ENCODE measurements at regions not wholly inside any gene's neighbourhood (a gene's known extent, or its start where the extent isn't known, plus 50 kb on each side); places are given as distances from the start of the nearest gene placed in this dataset.

- Histone ChIP-seq H3K9me3 (ENCODE audit: control insufficient read depth, low read length) (no peaks in the 10 kb centered on the region), H3K27me3 (ENCODE audit: control insufficient read depth, insufficient read depth, low read length, poor library complexity, severe bottlenecking) (no peaks in the 10 kb centered on the region), H3K4me3 (ENCODE audit: low read length) (no peak overlapping the region), H3K4me1 (ENCODE audit: control insufficient read depth, insufficient read depth, low read length) (no peaks in the 10 kb centered on the region), H3K9ac (ENCODE audit: extremely low read depth, low read length, poor library complexity, severe bottlenecking) (no peak overlapping the region), H3K27ac (ENCODE audit: low read depth, low read length) (no peak overlapping the region), H3K36me3 (ENCODE audit: control insufficient read depth, insufficient read depth, low read length) (no peaks in the 10 kb centered on the region)
- DNase-seq = no peak
- Mint-ChIP-seq H3K36me3 (ENCODE audit: low read depth) (no peaks in the 10 kb centered on the region), H3K27me3 (ENCODE audit: insufficient read depth) (no peaks in the 10 kb centered on the region), H3K4me3 (no peak overlapping the region), H3K9me3 (no peaks in the 10 kb centered on the region), H3K4me1 (no peaks in the 10 kb centered on the region), H3K27ac (no peak overlapping the region)
- TF ChIP-seq CTCF (conservative IDR thresholded peaks at IDR 0.05) = no peak
- 76 to 87% methylated on average over 7 to 9 of the region's 9 CpGs for WGBS, 2 experiments (ENCODE audit: insufficient coverage in 1 of 2, insufficient read length in 1 of 2)
Measured at GRCh38 chr15:61798631-61799030, 261.6 kb downstream of the VPS13C start.

- DNase-seq = no peak
- Histone ChIP-seq H3K9me3 (ENCODE audit: control insufficient read depth, low read length) (no peaks in the 10 kb centered on the region), H3K36me3 (ENCODE audit: control insufficient read depth, insufficient read depth, low read length) (no peaks in the 10 kb centered on the region), H3K4me3 (ENCODE audit: low read length) (no peak overlapping the region), H3K27me3 (ENCODE audit: control insufficient read depth, insufficient read depth, low read length, poor library complexity, severe bottlenecking) (no peaks in the 10 kb centered on the region), H3K27ac (ENCODE audit: low read depth, low read length) (no peak overlapping the region), H3K9ac (ENCODE audit: extremely low read depth, low read length, poor library complexity, severe bottlenecking) (no peak overlapping the region), H3K4me1 (ENCODE audit: control insufficient read depth, insufficient read depth, low read length) (no peaks in the 10 kb centered on the region)
- TF ChIP-seq CTCF (conservative IDR thresholded peaks at IDR 0.05) = no peak
- WGBS, 2 experiments (ENCODE audit: insufficient coverage in 1 of 2, insufficient read length in 1 of 2) = 93 to 100% methylated on average over 1 to 3 of the region's 3 CpGs
- no peaks in the 10 kb centered on the region for H3K9me3 Mint-ChIP-seq
- H3K27me3 Mint-ChIP-seq (ENCODE audit: insufficient read depth) = peaks cover 1% of the 10 kb centered on the region
- no peaks in the 10 kb centered on the region for H3K36me3 Mint-ChIP-seq (ENCODE audit: low read depth)
- H3K4me1 Mint-ChIP-seq = no peaks in the 10 kb centered on the region
- no peak overlapping the region for H3K4me3 Mint-ChIP-seq
- no peak overlapping the region for H3K27ac Mint-ChIP-seq
Measured at GRCh38 chr15:61796056-61796455, 264.2 kb downstream of the VPS13C start.

GRCh38 chr15:61794881-61795280 lies 265.4 kb downstream of the VPS13C start:
- H3K4me1 Mint-ChIP-seq = no peaks in the 10 kb centered on the region
- Histone ChIP-seq H3K4me3 (ENCODE audit: low read length) (no peak overlapping the region), H3K27ac (ENCODE audit: low read depth, low read length) (no peak overlapping the region), H3K9me3 (ENCODE audit: control insufficient read depth, low read length) (no peaks in the 10 kb centered on the region), H3K9ac (ENCODE audit: extremely low read depth, low read length, poor library complexity, severe bottlenecking) (no peak overlapping the region), H3K36me3 (ENCODE audit: control insufficient read depth, insufficient read depth, low read length) (no peaks in the 10 kb centered on the region), H3K27me3 (ENCODE audit: control insufficient read depth, insufficient read depth, low read length, poor library complexity, severe bottlenecking) (no peaks in the 10 kb centered on the region), H3K4me1 (ENCODE audit: control insufficient read depth, insufficient read depth, low read length) (no peaks in the 10 kb centered on the region)
- WGBS, 2 experiments (ENCODE audit: insufficient coverage in 1 of 2, insufficient read length in 1 of 2) = 67 to 86% methylated on average over 1 of the region's 1 CpG
- DNase-seq = no peak
- no peak overlapping the region for H3K4me3 Mint-ChIP-seq
- TF ChIP-seq CTCF (conservative IDR thresholded peaks at IDR 0.05) = no peak
- no peak overlapping the region for H3K27ac Mint-ChIP-seq
- no peaks in the 10 kb centered on the region for H3K36me3 Mint-ChIP-seq (ENCODE audit: low read depth)
- no peaks in the 10 kb centered on the region for H3K9me3 Mint-ChIP-seq
- H3K27me3 Mint-ChIP-seq (ENCODE audit: insufficient read depth) = peaks cover 4% of the 10 kb centered on the region

Measured in endodermal cell (in vitro differentiated cells).